Calu3 (cell line): ENCODE measurements at regions not wholly inside any gene's neighbourhood (a gene's known extent, or its start where the extent isn't known, plus 50 kb on each side); places are given as distances from the start of the nearest gene placed in this dataset.
"Not testable (repeated sequence)": the region's sequence is repeated elsewhere in the genome, so short reads cannot be mapped to it uniquely, and the experiment has no call there.

ENCODE experiments used
- BruUV-seq: library from RNA; stranded (reverse); fragments of 400-500 nt; replicated peaks from 2 replicates; lab custom pipeline; 2021; lab: Mats Ljungman, UMichigan
- CTCF ChIA-PET: fragments of 300-600 bp; sonication (Branson Sonifier 250); formaldehyde crosslinking; loops from one replicate; lab custom pipeline; 2022; ENCODE audit warnings: antibody characterized with exemption; lab: Charles Lee
- DNase-seq: peaks from one replicate; pipeline ENCODE4 v3.0.0; 2022
- H3K27ac Mint-ChIP-seq: one replicate; pipeline ENCODE4 v1.8.0; 2022; ENCODE audit warnings: mixed read lengths; ENCODE audit not compliant: unreplicated experiment
- H3K27me3 Mint-ChIP-seq: one replicate; pipeline ENCODE4 v1.8.0; 2022; ENCODE audit warnings: mixed read lengths; ENCODE audit not compliant: unreplicated experiment
- H3K36me3 Mint-ChIP-seq: one replicate; pipeline ENCODE4 v1.8.0; 2022; ENCODE audit warnings: mild to moderate bottlenecking, moderate library complexity, mixed read lengths; ENCODE audit not compliant: insufficient read depth, unreplicated experiment
- H3K4me1 Mint-ChIP-seq: one replicate; pipeline ENCODE4 v1.8.0; 2022; ENCODE audit warnings: mild to moderate bottlenecking, low read depth, mixed read lengths; ENCODE audit not compliant: unreplicated experiment
- H3K4me3 Mint-ChIP-seq: one replicate; pipeline ENCODE4 v1.8.0; 2022; ENCODE audit warnings: mild to moderate bottlenecking, low read depth, moderate library complexity, mixed read lengths; ENCODE audit not compliant: unreplicated experiment
- H3K9me3 Mint-ChIP-seq: one replicate; pipeline ENCODE4 v1.8.0; 2022; ENCODE audit warnings: low read depth, mixed read lengths; ENCODE audit not compliant: unreplicated experiment
- intact Hi-C: fragments of 100-400 bp; cut with micrococcal nuclease; formaldehyde crosslinking; loops from one replicate; pipeline ENCODE4 v1.10.0; 2022; ENCODE audit not compliant: unreplicated experiment
- TF ChIP-seq, protein P1 (sequence below): fragments of 200-600 bp; IDR thresholded peaks from one replicate; pipeline ENCODE4 v1.8.0; 2022; ENCODE audit warnings: antibody characterized with exemption; ENCODE audit not compliant: unreplicated experiment

DNA sequence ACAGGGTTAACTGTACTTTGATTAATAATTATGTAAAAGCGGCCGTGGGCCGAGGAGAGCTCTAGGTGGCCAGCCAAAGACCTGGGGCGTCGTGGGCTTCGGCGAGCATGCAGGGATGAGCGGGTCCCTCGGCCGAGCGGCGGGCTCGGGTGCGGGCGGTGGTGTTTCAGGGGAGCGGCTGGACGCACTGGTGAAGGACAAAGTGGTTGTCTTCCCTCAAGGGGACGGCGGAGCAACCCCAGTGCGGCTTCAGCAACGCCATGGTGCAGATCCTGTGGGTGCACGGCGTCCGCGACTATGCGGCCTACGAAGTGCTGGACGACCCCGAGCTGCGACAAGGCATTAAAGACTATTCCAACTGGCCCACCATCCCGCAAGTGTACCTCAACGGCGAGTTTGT is 103.0 kb upstream of the C1GALT1C1 start:
- intact Hi-C loops = no loop called here
- H3K27me3 Mint-ChIP-seq = no peaks in the 10 kb centered on the region
- CTCF ChIA-PET = no interaction called here
- no peak overlapping the region for H3K27ac Mint-ChIP-seq
- no TSS peak for BruUV-seq
- TF ChIP-seq, protein P1, sequence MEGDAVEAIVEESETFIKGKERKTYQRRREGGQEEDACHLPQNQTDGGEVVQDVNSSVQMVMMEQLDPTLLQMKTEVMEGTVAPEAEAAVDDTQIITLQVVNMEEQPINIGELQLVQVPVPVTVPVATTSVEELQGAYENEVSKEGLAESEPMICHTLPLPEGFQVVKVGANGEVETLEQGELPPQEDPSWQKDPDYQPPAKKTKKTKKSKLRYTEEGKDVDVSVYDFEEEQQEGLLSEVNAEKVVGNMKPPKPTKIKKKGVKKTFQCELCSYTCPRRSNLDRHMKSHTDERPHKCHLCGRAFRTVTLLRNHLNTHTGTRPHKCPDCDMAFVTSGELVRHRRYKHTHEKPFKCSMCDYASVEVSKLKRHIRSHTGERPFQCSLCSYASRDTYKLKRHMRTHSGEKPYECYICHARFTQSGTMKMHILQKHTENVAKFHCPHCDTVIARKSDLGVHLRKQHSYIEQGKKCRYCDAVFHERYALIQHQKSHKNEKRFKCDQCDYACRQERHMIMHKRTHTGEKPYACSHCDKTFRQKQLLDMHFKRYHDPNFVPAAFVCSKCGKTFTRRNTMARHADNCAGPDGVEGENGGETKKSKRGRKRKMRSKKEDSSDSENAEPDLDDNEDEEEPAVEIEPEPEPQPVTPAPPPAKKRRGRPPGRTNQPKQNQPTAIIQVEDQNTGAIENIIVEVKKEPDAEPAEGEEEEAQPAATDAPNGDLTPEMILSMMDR = no peak
- H3K4me3 Mint-ChIP-seq = no peak overlapping the region
- peaks cover 2% of the 10 kb centered on the region for H3K9me3 Mint-ChIP-seq
- no peak for DNase-seq
- no peaks in the 10 kb centered on the region for H3K36me3 Mint-ChIP-seq
- H3K4me1 Mint-ChIP-seq = no peaks in the 10 kb centered on the region

DNA sequence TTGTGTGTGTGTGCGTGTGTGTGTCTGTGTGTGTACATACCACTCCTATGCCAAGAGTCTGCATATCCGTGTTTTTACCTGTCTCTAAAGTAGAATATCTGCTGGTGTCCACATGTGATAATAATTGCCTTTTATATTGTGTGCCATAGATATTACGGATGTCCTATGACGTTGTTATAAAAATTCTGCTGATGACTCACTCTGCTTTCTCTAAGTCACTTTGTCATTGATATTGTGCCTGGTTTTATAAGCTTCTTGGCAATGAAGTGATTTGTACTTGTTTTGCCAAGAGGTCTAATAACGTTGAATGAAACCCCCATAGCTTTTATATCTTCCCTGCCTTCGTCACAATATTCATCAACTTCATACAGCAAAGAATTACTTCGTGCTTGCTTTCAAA is 102.6 kb upstream of the C1GALT1C1 start:
- intact Hi-C loops = no loop called here
- BruUV-seq = no TSS peak
- TF ChIP-seq, protein P1 = no peak
- H3K9me3 Mint-ChIP-seq = peaks cover 2% of the 10 kb centered on the region
- no peaks in the 10 kb centered on the region for H3K4me1 Mint-ChIP-seq
- H3K27ac Mint-ChIP-seq = no peak overlapping the region
- no peak overlapping the region for H3K4me3 Mint-ChIP-seq
- CTCF ChIA-PET = no interaction called here
- H3K36me3 Mint-ChIP-seq = no peaks in the 10 kb centered on the region
- DNase-seq = no peak
- H3K27me3 Mint-ChIP-seq = no peaks in the 10 kb centered on the region

DNA sequence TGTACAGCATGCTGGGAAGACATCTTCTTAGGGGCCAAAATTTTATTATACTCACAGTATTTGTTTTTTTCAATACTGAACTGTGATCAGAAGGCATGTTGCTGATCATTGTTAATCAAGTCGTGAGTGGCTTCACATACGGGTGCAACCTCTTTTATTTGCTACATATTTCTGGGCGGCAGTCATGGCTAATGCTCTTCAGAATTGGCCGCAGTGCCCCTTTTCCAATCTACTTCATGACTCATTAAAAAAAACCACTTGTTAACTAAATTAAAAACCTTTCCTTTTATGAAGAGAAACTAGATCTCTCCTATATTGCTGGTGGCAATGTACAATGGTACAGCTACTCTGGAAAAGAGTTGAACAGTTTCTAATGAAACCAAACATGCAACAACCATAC is 101.5 kb upstream of the C1GALT1C1 start:
- TF ChIP-seq, protein P1 = no peak
- Mint-ChIP-seq H3K27me3 (no peaks in the 10 kb centered on the region), H3K9me3 (peaks cover 2% of the 10 kb centered on the region), H3K4me1 (no peaks in the 10 kb centered on the region), H3K27ac (no peak overlapping the region), H3K36me3 (no peaks in the 10 kb centered on the region), H3K4me3 (no peak overlapping the region)
- CTCF ChIA-PET = no interaction called here
- no TSS peak for BruUV-seq
- intact Hi-C loops = no loop called here
- DNase-seq = no peak

DNA sequence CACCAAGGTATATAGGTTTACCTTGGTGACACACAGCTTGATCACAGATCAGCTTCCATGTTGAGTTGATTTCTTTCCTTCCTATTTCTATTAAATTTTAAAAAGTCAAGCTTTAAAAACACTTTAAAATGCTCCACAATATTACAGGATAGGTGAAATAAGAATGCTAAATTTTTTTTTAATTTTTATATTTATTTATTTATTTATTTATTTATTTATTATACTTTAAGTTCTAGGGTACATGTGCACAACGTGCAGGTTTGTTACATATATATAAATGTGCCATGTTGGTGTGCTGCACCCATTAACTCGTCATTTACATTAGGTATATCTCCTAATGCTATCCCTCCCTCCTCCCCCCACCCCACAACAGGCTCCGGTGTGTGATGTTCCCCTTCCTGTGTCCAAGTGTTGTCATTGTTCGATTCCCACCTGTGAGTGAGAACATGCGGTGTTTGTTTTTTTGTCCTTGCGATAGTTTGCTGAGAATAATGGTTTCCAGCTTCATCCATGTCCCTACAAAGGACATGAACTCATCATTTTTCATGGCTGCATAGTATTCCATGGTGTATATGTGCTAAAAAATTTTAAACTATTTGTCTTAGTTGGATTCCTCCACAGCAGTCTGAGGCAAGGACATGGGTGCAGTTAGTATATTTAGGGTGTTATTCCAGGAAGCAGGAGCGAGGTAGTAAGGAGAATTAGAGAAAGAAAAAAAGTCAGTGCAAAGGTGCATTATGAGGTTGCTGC is 99.8 kb upstream of the C1GALT1C1 start:
- CTCF ChIA-PET, BruUV-seq, H3K36me3 Mint-ChIP-seq, H3K9me3 Mint-ChIP-seq, intact Hi-C loops, H3K27me3 Mint-ChIP-seq, H3K27ac Mint-ChIP-seq, DNase-seq, H3K4me3 Mint-ChIP-seq, H3K4me1 Mint-ChIP-seq: not testable (repeated sequence)

DNA sequence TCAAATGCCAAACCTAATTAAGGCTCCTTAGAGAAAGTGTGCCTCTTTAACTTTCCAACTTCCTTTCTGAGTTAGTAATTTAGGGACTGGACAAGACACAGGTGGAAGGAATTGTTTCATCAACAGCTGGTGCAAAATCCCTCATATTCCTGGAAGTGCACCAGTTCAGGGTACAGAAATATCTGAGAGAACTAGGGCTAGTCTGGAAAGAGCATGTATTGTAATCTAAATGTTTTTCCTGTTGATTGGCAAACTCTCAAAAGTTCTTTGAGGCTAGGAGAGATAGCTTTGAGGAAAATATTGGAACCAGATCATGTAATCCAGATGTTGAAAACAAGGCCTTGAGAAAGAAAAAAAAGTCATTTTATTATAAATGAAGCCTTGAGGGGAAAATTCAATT is 98.1 kb upstream of the C1GALT1C1 start:
- Mint-ChIP-seq H3K4me3 (no peak overlapping the region), H3K4me1 (no peaks in the 10 kb centered on the region), H3K27ac (no peak overlapping the region), H3K36me3 (no peaks in the 10 kb centered on the region), H3K9me3 (peaks cover 2% of the 10 kb centered on the region), H3K27me3 (no peaks in the 10 kb centered on the region)
- TF ChIP-seq, protein P1 = no peak
- no TSS peak for BruUV-seq
- DNase-seq = no peak
- CTCF ChIA-PET = no interaction called here
- intact Hi-C loops = no loop called here
